Bronchial epithelial cell (primary cell): ENCODE measurements at regions not wholly inside any gene's neighbourhood (a gene's known extent, or its start where the extent isn't known, plus 50 kb on each side); places are given as distances from the start of the nearest gene placed in this dataset.

Source experiments
- DNase-seq: peaks from one replicate; pipeline ENCODE4 v3.0.0-alpha.2; 2010; ENCODE audit warnings: low read depth
- FAIRE-seq: peaks from 2 replicates; lab custom pipeline; 2011; peaks lifted over from hg19 to GRCh38; lab: Jason Lieb, UNC
- H3K27me3 ChIP-seq: 2 replicates; pipeline ENCODE4 v1.5.1; 2011; ENCODE audit warnings: low read length; ENCODE audit not compliant: control insufficient read depth, insufficient read depth
- H3K36me3 ChIP-seq: 2 replicates; pipeline ENCODE4 v1.5.1; 2011; ENCODE audit warnings: low read length; ENCODE audit not compliant: control insufficient read depth, insufficient read depth
- H3K4me3 ChIP-seq: 2 replicates; pipeline ENCODE4 v1.5.1; 2011; ENCODE audit warnings: mild to moderate bottlenecking, low read depth, low read length, control low read depth
- CTCF ChIP-seq: IDR thresholded peaks from 2 replicates; pipeline ENCODE4 v1.5.1; 2011; ENCODE audit warnings: mild to moderate bottlenecking, moderate library complexity, low read length, control low read depth, inconsistent platforms; ENCODE audit not compliant: insufficient read depth, severe bottlenecking

GRCh38 chr10:112895292-112895691 is 54.8 kb upstream of the TCF7L2 start:
- H3K27me3 ChIP-seq, result no peaks in the 10 kb centered on the region
- H3K36me3 ChIP-seq, result no peaks in the 10 kb centered on the region
- H3K4me3 ChIP-seq, result no peak overlapping the region
- TF ChIP-seq CTCF, result no peak
- FAIRE-seq, result no peak
- DNase-seq, result no peak

- no peak for TF ChIP-seq CTCF
Measured at GRCh38 chr10:112896273-112896672, 53.8 kb upstream of the TCF7L2 start.

GRCh38 chr10:112896722-112897121 is 53.3 kb upstream of the TCF7L2 start:
- no peak for TF ChIP-seq CTCF
- DNase-seq (no peak), FAIRE-seq (no peak)
- H3K36me3 ChIP-seq, result no peaks in the 10 kb centered on the region
- H3K27me3 ChIP-seq, result no peaks in the 10 kb centered on the region
- no peak overlapping the region for H3K4me3 ChIP-seq

More at GRCh38 chr10:112896273-112896672, 53.8 kb upstream of the TCF7L2 start:
- FAIRE-seq, result no peak
- H3K4me3 ChIP-seq, result no peak overlapping the region
- no peak for DNase-seq
- no peaks in the 10 kb centered on the region for H3K27me3 ChIP-seq
- no peaks in the 10 kb centered on the region for H3K36me3 ChIP-seq

- no peak for FAIRE-seq
Measured at GRCh38 chr10:112898540-112899390, 51.3 kb upstream of the TCF7L2 start.

GRCh38 chr10:112899391-112900065 is 50.5 kb upstream of the TCF7L2 start:
- FAIRE-seq, result peak; percentile 7
- DNase-seq, result no peak
- H3K4me3 ChIP-seq, result no peak overlapping the region

More at GRCh38 chr10:112898540-112899390, 51.3 kb upstream of the TCF7L2 start:
- peak; percentile 63 for DNase-seq
- H3K36me3 ChIP-seq, result no peaks in the 10 kb centered on the region
- H3K4me3 ChIP-seq, result no peak overlapping the region
- no peak for TF ChIP-seq CTCF
- no peaks in the 10 kb centered on the region for H3K27me3 ChIP-seq

More at GRCh38 chr10:112899391-112900065, 50.5 kb upstream of the TCF7L2 start:
- TF ChIP-seq CTCF, result no peak
- Histone ChIP-seq H3K27me3 (no peaks in the 10 kb centered on the region), H3K36me3 (no peaks in the 10 kb centered on the region)
